ENCODE measurements at regions not wholly inside any gene's neighbourhood (a gene's known extent, or its start where the extent isn't known, plus 50 kb on each side); places are given as distances from the start of the nearest gene placed in this dataset.

- no peak for TF ChIP-seq POU6F1 (CRISPR knock-in tag; IDR thresholded peaks at IDR 0.05; ENCODE audit: borderline replicate concordance, low read depth)
- TF ChIP-seq ZNF565 (CRISPR knock-in tag; conservative IDR thresholded peaks at IDR 0.05; ENCODE audit: low read depth) = no peak
- TF ChIP-seq ZNF8 (CRISPR knock-in tag; IDR thresholded peaks at IDR 0.05) = no peak
- TF ChIP-seq ZFP30 (CRISPR knock-in tag; IDR thresholded peaks at IDR 0.05) = no peak
- no peak for TF ChIP-seq ZNF70 (CRISPR knock-in tag; IDR thresholded peaks at IDR 0.05)
- TF ChIP-seq OSR1 (CRISPR knock-in tag; IDR thresholded peaks at IDR 0.05) = no peak
- no peak for TF ChIP-seq ESRRG (CRISPR knock-in tag; IDR thresholded peaks at IDR 0.05)
Measured at GRCh38 chr3:5899014-5899761, 711.7 kb downstream of the EDEM1 start (continued).

GRCh38 chr3:5917932-5918331 lies 730.4 kb downstream of the EDEM1 start:
- no peak for ATAC-seq
- no peak for TF ChIP-seq ZNF70 (CRISPR knock-in tag; IDR thresholded peaks at IDR 0.05)
- no peak for TF ChIP-seq CSRNP3 (CRISPR knock-in tag; IDR thresholded peaks at IDR 0.05)
- TF ChIP-seq ZC3H10 (CRISPR knock-in tag; IDR thresholded peaks at IDR 0.05) = no peak
- TF ChIP-seq TOX (CRISPR knock-in tag; IDR thresholded peaks at IDR 0.05; ENCODE audit: borderline replicate concordance) = no peak
- TF ChIP-seq ZFP3 (CRISPR knock-in tag; IDR thresholded peaks at IDR 0.05) = no peak
- no peak for TF ChIP-seq ESRRG (CRISPR knock-in tag; IDR thresholded peaks at IDR 0.05)
- TF ChIP-seq SNAI2 (CRISPR knock-in tag; IDR thresholded peaks at IDR 0.05) = no peak
- no peak for TF ChIP-seq ZNF565 (CRISPR knock-in tag; conservative IDR thresholded peaks at IDR 0.05; ENCODE audit: low read depth)
- no peak for TF ChIP-seq ZFP30 (CRISPR knock-in tag; IDR thresholded peaks at IDR 0.05)
- no peak for TF ChIP-seq PPARA (CRISPR knock-in tag; IDR thresholded peaks at IDR 0.05; ENCODE audit: borderline replicate concordance)
- no peak for TF ChIP-seq TSHZ2 (CRISPR knock-in tag; IDR thresholded peaks at IDR 0.05)
- TF ChIP-seq BACH2 (CRISPR knock-in tag; IDR thresholded peaks at IDR 0.05; ENCODE audit: borderline replicate concordance) = no peak
- TF ChIP-seq OSR1 (CRISPR knock-in tag; IDR thresholded peaks at IDR 0.05) = no peak
- no peak for TF ChIP-seq CREB5 (CRISPR knock-in tag; IDR thresholded peaks at IDR 0.05; ENCODE audit: low read depth)
- TF ChIP-seq ZNF8 (CRISPR knock-in tag; IDR thresholded peaks at IDR 0.05) = no peak

GRCh38 chr3:5918626-5919025 lies 731.1 kb downstream of the EDEM1 start:
- ATAC-seq = no peak
- no peak for TF ChIP-seq TSHZ2 (CRISPR knock-in tag; IDR thresholded peaks at IDR 0.05)
- no peak for TF ChIP-seq ESRRG (CRISPR knock-in tag; IDR thresholded peaks at IDR 0.05)
- TF ChIP-seq ZNF565 (CRISPR knock-in tag; conservative IDR thresholded peaks at IDR 0.05; ENCODE audit: low read depth) = no peak
- no peak for TF ChIP-seq ZC3H10 (CRISPR knock-in tag; IDR thresholded peaks at IDR 0.05)
- no peak for TF ChIP-seq CSDC2 (CRISPR knock-in tag; IDR thresholded peaks at IDR 0.05)
- TF ChIP-seq ZFP3 (CRISPR knock-in tag; IDR thresholded peaks at IDR 0.05) = no peak
- no peak for TF ChIP-seq ZFP30 (CRISPR knock-in tag; IDR thresholded peaks at IDR 0.05)
- TF ChIP-seq POU6F1 (CRISPR knock-in tag; IDR thresholded peaks at IDR 0.05; ENCODE audit: borderline replicate concordance, low read depth) = no peak
- no peak for TF ChIP-seq ISL1 (CRISPR knock-in tag; IDR thresholded peaks at IDR 0.05)
- TF ChIP-seq CSRNP3 (CRISPR knock-in tag; IDR thresholded peaks at IDR 0.05) = no peak
- TF ChIP-seq PPARA (CRISPR knock-in tag; IDR thresholded peaks at IDR 0.05; ENCODE audit: borderline replicate concordance) = no peak
- TF ChIP-seq OSR1 (CRISPR knock-in tag; IDR thresholded peaks at IDR 0.05) = no peak
- no peak for TF ChIP-seq BACH2 (CRISPR knock-in tag; IDR thresholded peaks at IDR 0.05; ENCODE audit: borderline replicate concordance)
- no peak for TF ChIP-seq ZNF70 (CRISPR knock-in tag; IDR thresholded peaks at IDR 0.05)
- no peak for TF ChIP-seq ARNTL (CRISPR knock-in tag; IDR thresholded peaks at IDR 0.05; ENCODE audit: borderline replicate concordance, low read depth)
- no peak for TF ChIP-seq TCF4 (CRISPR knock-in tag; IDR thresholded peaks at IDR 0.05; ENCODE audit: borderline replicate concordance)
- no peak for TF ChIP-seq RARB (CRISPR knock-in tag; IDR thresholded peaks at IDR 0.05)
